Naive B cell (primary cell): ENCODE measurements at regions not wholly inside any gene's neighbourhood (a gene's known extent, or its start where the extent isn't known, plus 50 kb on each side); places are given as distances from the start of the nearest gene placed in this dataset.

ENCODE experiments used
- ATAC-seq, 2 donors: fragments of 150-1000 bp; cut with Tn5 transposase; 2 replicates each; pipeline ENCODE4 v1.10.0; 2021; ENCODE audit warnings: low read depth in 2 of 2, mild to moderate bottlenecking in 2 of 2, moderate library complexity in 2 of 2
- DNase-seq: peaks from one replicate; pipeline ENCODE4 v3.0.0; 2022
- H3K27ac Mint-ChIP-seq, 6 donors: one replicate each; pipeline ENCODE4 v1.8.0; 2020 to 2022; ENCODE audit warnings: mild to moderate bottlenecking in 6 of 6, mixed read lengths in 6 of 6, moderate library complexity in 5 of 6, inconsistent platforms in 2 of 6
- H3K27me3 Mint-ChIP-seq, 3 donors: one replicate each; pipeline ENCODE4 v1.8.0; 2021 to 2022; ENCODE audit warnings: mixed read lengths in 3 of 3, mild to moderate bottlenecking in 1 of 3
- H3K36me3 Mint-ChIP-seq, 2 donors: one replicate each; pipeline ENCODE4 v1.8.0; 2020 to 2022; ENCODE audit warnings: mixed read lengths in 2 of 2, inconsistent platforms in 1 of 2, mild to moderate bottlenecking in 1 of 2
- H3K4me1 Mint-ChIP-seq, 3 donors: one replicate each; pipeline ENCODE4 v1.8.0; 2020 to 2022; ENCODE audit warnings: mixed read lengths in 3 of 3, inconsistent platforms in 1 of 3, mild to moderate bottlenecking in 1 of 3, moderate library complexity in 1 of 3
- H3K4me3 Mint-ChIP-seq, 8 donors: one replicate each; pipeline ENCODE4 v1.8.0; 2020 to 2022; ENCODE audit warnings: mild to moderate bottlenecking in 8 of 8, mixed read lengths in 8 of 8, moderate library complexity in 8 of 8, inconsistent platforms in 2 of 8
- H3K9me3 Mint-ChIP-seq, 7 donors: one replicate each; pipeline ENCODE4 v1.8.0; 2020 to 2022; ENCODE audit warnings: mixed read lengths in 7 of 7, mild to moderate bottlenecking in 5 of 7, inconsistent platforms in 2 of 7, moderate library complexity in 1 of 7

- no peaks in the 10 kb centered on the region for H3K36me3 Mint-ChIP-seq
- peaks cover 0 to 5% (median 0%) of the 10 kb centered on the region in 3 donors for H3K4me1 Mint-ChIP-seq
- DNase-seq (no peak), ATAC-seq (no peak)
- H3K9me3 Mint-ChIP-seq: no peaks in the 10 kb centered on the region
- no peak overlapping the region for H3K4me3 Mint-ChIP-seq
- no peak overlapping the region for H3K27ac Mint-ChIP-seq
- peaks cover 0 to 5% (median 0%) of the 10 kb centered on the region in 3 donors for H3K27me3 Mint-ChIP-seq
Measured at GRCh38 chr2:111711270-111711669, 172.7 kb downstream of the ANAPC1 start.

- no peak for DNase-seq
- Mint-ChIP-seq H3K4me3 (no peak overlapping the region), H3K9me3 (no peaks in the 10 kb centered on the region), H3K27ac (no peak overlapping the region), H3K4me1 (peaks cover 0 to 5% (median 0%) of the 10 kb centered on the region in 3 donors), H3K27me3 (peaks cover 0 to 5% (median 0%) of the 10 kb centered on the region in 3 donors), H3K36me3 (no peaks in the 10 kb centered on the region)
- no peak for ATAC-seq
Measured at GRCh38 chr2:111712361-111712760, 171.6 kb downstream of the ANAPC1 start.

- no peak for ATAC-seq
- DNase-seq: no peak
- Mint-ChIP-seq H3K27me3 (peaks cover 0 to 5% (median 0%) of the 10 kb centered on the region in 3 donors), H3K36me3 (no peaks in the 10 kb centered on the region), H3K4me3 (no peak overlapping the region), H3K4me1 (peaks cover 0 to 5% (median 0%) of the 10 kb centered on the region in 3 donors), H3K9me3 (no peaks in the 10 kb centered on the region), H3K27ac (no peak overlapping the region)
Measured at GRCh38 chr2:111712940-111713515, 171.0 kb downstream of the ANAPC1 start.

- H3K4me1 Mint-ChIP-seq: peaks cover 0 to 5% (median 0%) of the 10 kb centered on the region in 3 donors
- no peak overlapping the region for H3K27ac Mint-ChIP-seq
- ATAC-seq (no peak), DNase-seq (no peak)
- H3K27me3 Mint-ChIP-seq: peaks cover 0 to 5% (median 0%) of the 10 kb centered on the region in 3 donors
- no peaks in the 10 kb centered on the region for H3K9me3 Mint-ChIP-seq
- no peak overlapping the region for H3K4me3 Mint-ChIP-seq
- no peaks in the 10 kb centered on the region for H3K36me3 Mint-ChIP-seq
Measured at GRCh38 chr2:111715987-111716904, 167.7 kb downstream of the ANAPC1 start.

- no peaks in the 10 kb centered on the region for H3K9me3 Mint-ChIP-seq
- no peak for DNase-seq
- H3K27ac Mint-ChIP-seq: no peak overlapping the region
- H3K4me1 Mint-ChIP-seq: peaks cover 0 to 2% (median 0%) of the 10 kb centered on the region in 3 donors
- no peak for ATAC-seq
- no peak overlapping the region for H3K4me3 Mint-ChIP-seq
- H3K27me3 Mint-ChIP-seq: peaks cover 0 to 2% (median 0%) of the 10 kb centered on the region in 3 donors
- no peaks in the 10 kb centered on the region for H3K36me3 Mint-ChIP-seq
Measured at GRCh38 chr2:111716905-111717775, 166.9 kb downstream of the ANAPC1 start.
